Karpas-422 (cell line): ENCODE measurements at regions not wholly inside any gene's neighbourhood (a gene's known extent, or its start where the extent isn't known, plus 50 kb on each side); places are given as distances from the start of the nearest gene placed in this dataset.
"Not testable (repeated sequence)": the region's sequence is repeated elsewhere in the genome, so short reads cannot be mapped to it uniquely, and the experiment has no call there.

Experiments
- DNase-seq: peaks from one replicate; pipeline ENCODE4 v3.0.0-alpha.2; 2015
- H2AFZ ChIP-seq: fragments of 200-600 bp; sonication (generic); 2 replicates; pipeline ENCODE4 v1.6.1; 2014; ENCODE audit warnings: antibody characterized with exemption, low read length, mixed read lengths
- H3K27ac ChIP-seq: fragments of 200-600 bp; sonication (generic); 2 replicates; pipeline ENCODE4 v1.5.1; 2014; ENCODE audit warnings: mild to moderate bottlenecking, low read length, moderate library complexity
- H3K27me3 ChIP-seq: fragments of 200-600 bp; sonication (generic); 2 replicates; pipeline ENCODE4 v1.6.1; 2014; ENCODE audit warnings: low read length, mixed read lengths
- H3K36me3 ChIP-seq: fragments of 200-600 bp; sonication (generic); 2 replicates; pipeline ENCODE4 v1.6.1; 2014; ENCODE audit warnings: low read length, mixed read lengths; ENCODE audit not compliant: insufficient read depth
- H3K4me1 ChIP-seq: fragments of 200-600 bp; sonication (generic); 2 replicates; pipeline ENCODE4 v1.6.1; 2014; ENCODE audit warnings: mild to moderate bottlenecking, low read length, mixed read lengths
- H3K4me2 ChIP-seq: fragments of 200-600 bp; sonication (generic); 2 replicates; pipeline ENCODE4 v1.6.1; 2014; ENCODE audit warnings: low read length, low read depth, mild to moderate bottlenecking; ENCODE audit not compliant: poor library complexity, severe bottlenecking
- H3K4me3 ChIP-seq: fragments of 200-600 bp; sonication (generic); 2 replicates; pipeline ENCODE4 v1.5.1; 2014; ENCODE audit warnings: mild to moderate bottlenecking, antibody characterized with exemption, low read length, mixed read lengths
- H3K79me2 ChIP-seq: fragments of 200-600 bp; sonication (generic); 2 replicates; pipeline ENCODE4 v1.6.1; 2014; ENCODE audit warnings: mild to moderate bottlenecking, low read length, mixed read lengths
- H3K9ac ChIP-seq: fragments of 200-600 bp; sonication (generic); 2 replicates; pipeline ENCODE4 v1.6.0; 2014; ENCODE audit warnings: low read length
- H3K9me2 ChIP-seq: fragments of 200-600 bp; sonication (generic), shearing (Covaris generic); replicated peaks from 2 replicates; pipeline ENCODE4 v1.6.0; 2014; ENCODE audit warnings: mild to moderate bottlenecking, low read length, moderate library complexity; ENCODE audit not compliant: insufficient read depth
- H3K9me3 ChIP-seq: fragments of 300-700, 200-600 bp; sonication (generic); 2 replicates; pipeline ENCODE4 v1.6.1; 2014; ENCODE audit warnings: low read length, mixed read lengths
- H4K20me1 ChIP-seq: fragments of 200-600 bp; sonication (generic); 2 replicates; pipeline ENCODE4 v1.6.1; 2014; ENCODE audit warnings: mild to moderate bottlenecking, antibody characterized with exemption, low read length, low read depth; ENCODE audit not compliant: insufficient read depth

- H3K27me3 ChIP-seq: no peaks in the 10 kb centered on the region
- no peak for DNase-seq
- H3K4me3 ChIP-seq: no peak overlapping the region
- no peak overlapping the region for H3K4me2 ChIP-seq
- H3K9me3 ChIP-seq: no peaks in the 10 kb centered on the region
- no peak overlapping the region for H3K27ac ChIP-seq
- H3K9me2 ChIP-seq: no peaks in the 10 kb centered on the region
- H3K79me2 ChIP-seq: no peaks in the 10 kb centered on the region
- no peaks in the 10 kb centered on the region for H4K20me1 ChIP-seq
- no peak overlapping the region for H2AFZ ChIP-seq
- H3K4me1 ChIP-seq: no peaks in the 10 kb centered on the region
- H3K9ac ChIP-seq: no peak overlapping the region
- no peaks in the 10 kb centered on the region for H3K36me3 ChIP-seq
These were observed 257.5 kb downstream of the MMUT start for GRCh38 chr6:49205526-49205925.

DNA sequence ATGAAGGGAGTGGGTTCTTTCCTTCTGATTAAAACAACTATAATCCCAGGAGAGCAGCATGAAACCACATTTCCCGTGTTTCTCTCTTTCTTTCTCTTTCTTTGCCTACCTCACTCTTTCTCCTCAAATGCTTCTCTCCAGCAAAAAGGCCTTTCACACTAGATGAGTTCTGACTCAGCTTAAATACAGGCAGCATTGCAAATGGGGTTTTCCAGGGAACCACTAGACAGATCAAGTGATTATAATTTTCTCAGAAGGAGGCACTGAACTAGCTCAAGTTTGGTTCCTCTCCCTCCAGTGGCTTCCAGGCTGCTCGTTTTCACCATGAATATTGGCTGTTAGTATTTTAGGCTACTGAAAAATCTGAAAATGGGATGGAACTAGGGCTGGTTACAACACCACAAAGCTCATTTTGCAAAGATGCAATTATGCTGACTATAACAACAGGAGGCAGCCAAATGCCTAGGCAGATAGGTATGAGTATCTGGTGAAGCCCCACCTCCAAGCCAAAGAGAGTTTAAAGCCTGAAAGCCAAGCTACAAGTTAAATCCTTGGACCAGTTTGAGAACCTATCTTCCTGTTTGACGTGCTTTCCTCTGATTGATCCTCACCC lies 260.0 kb downstream of the MMUT start:
- Histone ChIP-seq H3K27me3 (no peaks in the 10 kb centered on the region), H3K9me3 (no peaks in the 10 kb centered on the region), H2AFZ (no peak overlapping the region), H3K4me3 (no peak overlapping the region), H3K4me2 (no peak overlapping the region), H3K9ac (no peak overlapping the region), H3K9me2 (no peaks in the 10 kb centered on the region), H3K36me3 (no peaks in the 10 kb centered on the region), H3K27ac (no peak overlapping the region), H3K4me1 (no peaks in the 10 kb centered on the region), H3K79me2 (no peaks in the 10 kb centered on the region), H4K20me1 (no peaks in the 10 kb centered on the region)
- DNase-seq: no peak

- Histone ChIP-seq H3K79me2 (no peaks in the 10 kb centered on the region), H3K4me3 (no peak overlapping the region), H3K9me3 (no peaks in the 10 kb centered on the region), H3K4me1 (no peaks in the 10 kb centered on the region), H3K27me3 (no peaks in the 10 kb centered on the region), H3K36me3 (no peaks in the 10 kb centered on the region), H3K4me2 (no peak overlapping the region), H3K9ac (no peak overlapping the region), H4K20me1 (no peaks in the 10 kb centered on the region), H3K27ac (no peak overlapping the region), H3K9me2 (no peaks in the 10 kb centered on the region), H2AFZ (no peak overlapping the region)
- DNase-seq: no peak
These were observed 265.0 kb downstream of the MMUT start for GRCh38 chr6:49198015-49198414.

- not testable (repeated sequence) for H3K4me1 ChIP-seq, H4K20me1 ChIP-seq, H3K79me2 ChIP-seq, H3K27ac ChIP-seq, H3K27me3 ChIP-seq, H3K36me3 ChIP-seq, H3K9me3 ChIP-seq, H3K4me2 ChIP-seq, H2AFZ ChIP-seq, DNase-seq, H3K9ac ChIP-seq, H3K4me3 ChIP-seq, H3K9me2 ChIP-seq
These were observed 300.7 kb downstream of the MMUT start for GRCh38 chr6:49162379-49162778.

DNA sequence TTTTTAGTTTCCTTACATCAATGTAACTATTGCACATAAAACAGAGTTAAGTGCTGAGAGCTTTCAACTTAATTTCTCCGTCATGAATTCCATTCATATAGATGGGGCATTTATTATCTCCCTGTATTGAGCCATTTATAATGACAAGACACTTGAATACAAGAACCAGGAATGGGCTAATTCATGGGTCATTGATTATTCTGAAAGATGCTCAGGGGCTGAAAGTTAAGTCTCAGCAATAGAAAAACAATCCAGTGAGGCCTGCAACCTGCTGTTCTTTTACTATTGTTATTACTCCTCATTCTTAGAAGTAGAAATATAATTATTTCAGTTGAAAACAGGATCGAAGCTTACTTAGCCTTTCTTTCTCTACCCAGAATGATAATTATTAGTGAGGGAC lies 307.7 kb downstream of the MMUT start:
- Histone ChIP-seq H3K9me3 (no peaks in the 10 kb centered on the region), H3K4me3 (no peak overlapping the region), H3K27ac (no peak overlapping the region), H3K79me2 (no peaks in the 10 kb centered on the region), H3K36me3 (no peaks in the 10 kb centered on the region), H3K27me3 (no peaks in the 10 kb centered on the region), H3K4me1 (no peaks in the 10 kb centered on the region), H3K9ac (no peak overlapping the region), H4K20me1 (no peaks in the 10 kb centered on the region), H3K9me2 (peaks cover 4% of the 10 kb centered on the region; the same call in 1 of the 2 replicates), H3K4me2 (no peak overlapping the region), H2AFZ (no peak overlapping the region)
- DNase-seq: no peak

GRCh38 chr6:49151957-49152356 lies 311.1 kb downstream of the MMUT start:
- no peak for DNase-seq
- no peak overlapping the region for H2AFZ ChIP-seq
- H3K9me2 ChIP-seq: no peaks in the 10 kb centered on the region
- H3K27me3 ChIP-seq: no peaks in the 10 kb centered on the region
- H3K27ac ChIP-seq: no peak overlapping the region
- no peak overlapping the region for H3K4me2 ChIP-seq
- no peaks in the 10 kb centered on the region for H3K9me3 ChIP-seq
- H3K36me3 ChIP-seq: no peaks in the 10 kb centered on the region
- no peaks in the 10 kb centered on the region for H3K79me2 ChIP-seq
- H3K9ac ChIP-seq: no peak overlapping the region
- no peaks in the 10 kb centered on the region for H4K20me1 ChIP-seq
- no peaks in the 10 kb centered on the region for H3K4me1 ChIP-seq
- H3K4me3 ChIP-seq: no peak overlapping the region

DNA sequence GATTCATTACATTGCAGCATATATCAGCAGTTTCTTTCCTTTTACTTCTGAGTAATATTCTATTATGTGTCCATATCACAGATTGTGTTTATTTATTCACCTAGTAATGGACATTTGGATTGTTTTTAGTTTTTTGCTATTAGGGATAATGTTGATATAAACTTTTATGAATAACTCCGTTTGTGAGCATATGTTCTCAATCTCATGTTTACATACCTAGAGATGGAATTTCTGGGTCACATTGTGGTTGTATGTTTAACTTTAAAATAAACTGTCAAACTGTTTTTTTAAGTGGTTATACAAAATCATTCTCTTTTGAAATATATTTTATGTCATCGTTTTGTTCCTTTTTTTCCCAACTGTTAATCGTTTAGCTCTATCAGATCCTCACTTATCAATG lies 311.6 kb downstream of the MMUT start:
- no peak overlapping the region for H3K4me2 ChIP-seq
- no peaks in the 10 kb centered on the region for H3K9me2 ChIP-seq
- DNase-seq: no peak
- H2AFZ ChIP-seq: no peak overlapping the region
- no peaks in the 10 kb centered on the region for H3K36me3 ChIP-seq
- H3K79me2 ChIP-seq: no peaks in the 10 kb centered on the region
- H3K4me3 ChIP-seq: no peak overlapping the region
- no peaks in the 10 kb centered on the region for H3K4me1 ChIP-seq
- no peaks in the 10 kb centered on the region for H3K27me3 ChIP-seq
- no peaks in the 10 kb centered on the region for H4K20me1 ChIP-seq
- H3K9ac ChIP-seq: no peak overlapping the region
- H3K9me3 ChIP-seq: no peaks in the 10 kb centered on the region
- H3K27ac ChIP-seq: no peak overlapping the region

GRCh38 chr6:49151033-49151432 lies 312.0 kb downstream of the MMUT start:
- H3K36me3 ChIP-seq: no peaks in the 10 kb centered on the region
- H3K4me3 ChIP-seq: no peak overlapping the region

DNA sequence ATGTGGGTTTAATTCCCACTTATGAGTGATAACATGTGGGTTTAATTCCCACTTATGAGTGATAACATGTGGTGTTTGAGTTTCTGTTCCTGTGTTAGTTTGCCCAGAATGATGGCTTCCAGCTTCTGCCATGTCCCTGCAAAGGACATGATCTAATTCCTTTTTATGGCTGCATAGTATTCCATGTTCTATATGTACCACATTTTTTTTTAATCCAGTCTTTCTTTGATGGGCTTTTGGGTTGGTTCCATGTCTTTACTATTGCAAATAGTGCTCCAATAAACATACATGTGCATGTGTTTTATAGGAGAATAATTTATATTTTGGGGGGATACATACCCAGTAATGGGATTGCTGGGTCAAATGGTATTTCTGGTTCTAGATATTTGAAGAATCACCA lies 317.8 kb downstream of the MMUT start:
- Histone ChIP-seq H3K4me1 (no peaks in the 10 kb centered on the region), H3K9ac (no peak overlapping the region), H3K79me2 (no peaks in the 10 kb centered on the region), H2AFZ (no peak overlapping the region), H3K9me2 (no peaks in the 10 kb centered on the region), H3K27ac (no peak overlapping the region), H3K4me3 (no peak overlapping the region), H3K36me3 (no peaks in the 10 kb centered on the region), H3K4me2 (no peak overlapping the region), H4K20me1 (no peaks in the 10 kb centered on the region), H3K9me3 (no peaks in the 10 kb centered on the region), H3K27me3 (0 out of 2 replicates have a peak, but pooled peaks cover 3% of the 10 kb centered on the region)
- DNase-seq: no peak

More at GRCh38 chr6:49151033-49151432, 312.0 kb downstream of the MMUT start:
- Histone ChIP-seq H3K4me2 (no peak overlapping the region), H2AFZ (no peak overlapping the region), H3K79me2 (no peaks in the 10 kb centered on the region), H3K27me3 (no peaks in the 10 kb centered on the region), H3K4me1 (no peaks in the 10 kb centered on the region), H3K9me2 (no peaks in the 10 kb centered on the region), H3K9ac (no peak overlapping the region), H3K9me3 (no peaks in the 10 kb centered on the region), H4K20me1 (no peaks in the 10 kb centered on the region), H3K27ac (no peak overlapping the region)
- no peak for DNase-seq
